SK-N-MC (cell line): ENCODE measurements at regions not wholly inside any gene's neighbourhood (a gene's known extent, or its start where the extent isn't known, plus 50 kb on each side); places are given as distances from the start of the nearest gene placed in this dataset.

ENCODE experiments used
- EZH2 ChIP-seq: fragments of 200-600 bp; sonication (generic); IDR thresholded peaks from one replicate; pipeline ENCODE4 v1.6.1; 2017; ENCODE audit warnings: antibody characterized with exemption
- FOXP2 ChIP-seq: optimal IDR thresholded peaks from 2 replicates; pipeline ENCODE3; 2011; ENCODE audit warnings: mild to moderate bottlenecking, moderate library complexity; ENCODE audit not compliant: insufficient read depth; ENCODE audit errors: extremely low read length, control extremely low read depth
- POLR2AphosphoS5 ChIP-seq: IDR thresholded peaks from 2 replicates; pipeline ENCODE4 v1.6.1; 2012; ENCODE audit warnings: mild to moderate bottlenecking, low read depth, low read length, borderline replicate concordance

DNA sequence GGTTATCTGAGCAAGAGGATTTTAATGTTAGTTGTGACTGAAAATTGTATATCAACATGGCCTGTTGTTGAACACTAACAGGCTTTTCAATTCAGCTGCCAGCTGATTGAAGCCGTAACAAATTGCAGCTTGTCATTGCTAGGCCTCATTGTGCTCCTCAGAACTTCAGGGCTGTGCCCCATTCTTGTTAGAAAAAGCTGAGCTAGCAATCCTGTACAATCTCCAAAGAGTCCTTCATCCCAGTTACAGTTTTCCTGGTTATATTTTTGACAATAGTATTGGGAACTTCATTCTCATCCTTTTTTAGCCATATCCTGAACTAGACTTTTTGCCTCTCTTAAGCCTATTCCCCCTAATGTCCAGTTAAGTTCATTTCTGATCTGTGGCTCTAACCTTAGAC lies 564.1 kb upstream of the ATXN7L3B start:
- TF ChIP-seq POLR2AphosphoS5 (no peak), EZH2 (no peak), FOXP2 (no peak)
